GF-D8 (cell line): ENCODE measurements at regions not wholly inside any gene's neighbourhood (a gene's known extent, or its start where the extent isn't known, plus 50 kb on each side); places are given as distances from the start of the nearest gene placed in this dataset.

Source experiments
- DNase-seq: peaks from one replicate; lab custom pipeline; 2025; lab: John Stamatoyannopoulos, UW

DNA sequence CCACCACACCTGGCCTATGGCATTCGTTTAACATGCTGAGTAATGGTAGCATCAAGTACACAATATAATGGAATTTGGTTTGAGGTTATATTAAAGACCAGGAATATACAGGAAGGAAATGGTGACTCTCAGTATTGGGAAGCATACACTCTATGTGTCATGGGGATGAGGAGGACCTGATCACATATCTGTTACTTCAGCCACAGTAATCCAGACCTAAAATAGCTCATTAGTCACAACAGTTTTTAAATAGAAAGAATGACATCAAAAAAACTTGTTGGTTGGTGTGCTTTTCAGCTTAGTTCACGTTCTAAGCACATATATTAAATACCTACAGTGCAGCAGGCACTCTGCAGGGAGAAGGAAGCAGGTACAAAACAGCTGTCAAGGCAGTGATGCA is 52.5 kb upstream of the ATP2C1 start:
- no peak for DNase-seq

- no peak for DNase-seq
Measured at GRCh38 chr3:130843441-130843840, 50.4 kb upstream of the ATP2C1 start.
